Epithelial cell of proximal tubule (primary cell): ENCODE measurements at regions not wholly inside any gene's neighbourhood (a gene's known extent, or its start where the extent isn't known, plus 50 kb on each side); places are given as distances from the start of the nearest gene placed in this dataset.

ENCODE experiments used
- DNase-seq: peaks from one replicate; pipeline ENCODE4 v3.0.0-alpha.2; 2011; ENCODE audit warnings: low read depth
- H3K4me3 ChIP-seq: 2 replicates; pipeline ENCODE4 v1.5.1; 2011; ENCODE audit warnings: low read depth, mild to moderate bottlenecking, low read length
- TF ChIP-seq, protein P1 (sequence below): conservative IDR thresholded peaks from 2 replicates; pipeline ENCODE4 v1.5.1; 2012; ENCODE audit warnings: low read depth, mild to moderate bottlenecking, low read length

DNA sequence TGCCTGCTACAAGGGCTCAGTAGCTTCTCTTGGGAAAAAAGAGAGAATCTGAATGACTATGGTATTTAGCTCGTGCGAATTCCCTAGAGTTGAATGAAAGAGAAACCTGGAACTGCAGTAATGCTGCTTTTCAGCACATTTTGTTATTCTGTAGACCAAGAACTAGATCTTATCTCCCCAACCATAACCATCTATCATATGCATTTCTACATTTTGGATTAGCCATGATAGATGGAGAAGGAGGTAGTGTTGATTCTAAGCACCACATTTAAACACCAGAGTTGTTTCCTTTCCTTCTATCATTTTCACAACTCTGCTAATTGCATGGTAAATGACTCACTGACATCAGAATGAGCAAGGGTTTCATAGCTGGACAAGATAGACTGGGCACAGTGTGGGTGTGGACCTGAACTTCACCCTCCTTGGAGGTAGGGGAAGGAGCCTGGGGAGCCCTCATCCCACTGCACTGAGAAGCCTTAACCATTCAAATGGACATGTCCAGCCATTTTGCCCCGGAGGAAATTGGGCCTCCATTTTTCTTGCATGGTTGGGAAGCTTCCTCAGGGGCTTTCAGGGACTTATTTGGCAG lies 55.3 kb upstream of the BMPER start:
- TF ChIP-seq, protein P1, sequence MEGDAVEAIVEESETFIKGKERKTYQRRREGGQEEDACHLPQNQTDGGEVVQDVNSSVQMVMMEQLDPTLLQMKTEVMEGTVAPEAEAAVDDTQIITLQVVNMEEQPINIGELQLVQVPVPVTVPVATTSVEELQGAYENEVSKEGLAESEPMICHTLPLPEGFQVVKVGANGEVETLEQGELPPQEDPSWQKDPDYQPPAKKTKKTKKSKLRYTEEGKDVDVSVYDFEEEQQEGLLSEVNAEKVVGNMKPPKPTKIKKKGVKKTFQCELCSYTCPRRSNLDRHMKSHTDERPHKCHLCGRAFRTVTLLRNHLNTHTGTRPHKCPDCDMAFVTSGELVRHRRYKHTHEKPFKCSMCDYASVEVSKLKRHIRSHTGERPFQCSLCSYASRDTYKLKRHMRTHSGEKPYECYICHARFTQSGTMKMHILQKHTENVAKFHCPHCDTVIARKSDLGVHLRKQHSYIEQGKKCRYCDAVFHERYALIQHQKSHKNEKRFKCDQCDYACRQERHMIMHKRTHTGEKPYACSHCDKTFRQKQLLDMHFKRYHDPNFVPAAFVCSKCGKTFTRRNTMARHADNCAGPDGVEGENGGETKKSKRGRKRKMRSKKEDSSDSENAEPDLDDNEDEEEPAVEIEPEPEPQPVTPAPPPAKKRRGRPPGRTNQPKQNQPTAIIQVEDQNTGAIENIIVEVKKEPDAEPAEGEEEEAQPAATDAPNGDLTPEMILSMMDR: no peak
- no peak overlapping the region for H3K4me3 ChIP-seq
- DNase-seq: no peak

DNA sequence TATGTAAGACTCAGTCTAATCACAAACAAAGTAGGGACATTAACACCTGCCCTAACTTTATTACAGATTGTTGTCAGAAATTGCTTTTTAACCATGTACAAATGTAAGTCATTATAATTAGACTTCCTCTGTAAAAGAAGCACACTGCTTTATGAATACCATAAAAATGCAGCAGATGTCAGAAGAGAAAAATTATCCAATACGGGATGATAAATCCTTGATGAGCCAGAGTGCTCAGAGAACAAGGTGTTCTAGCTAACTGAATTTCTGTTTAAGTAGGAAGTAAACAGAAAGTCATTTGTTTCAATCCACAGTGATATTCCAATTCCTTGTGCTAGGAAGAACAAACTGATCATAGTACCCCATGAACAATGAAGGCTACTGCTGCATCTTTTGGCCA lies 54.6 kb upstream of the BMPER start:
- TF ChIP-seq, protein P1: no peak
- H3K4me3 ChIP-seq: no peak overlapping the region
- no peak for DNase-seq

- TF ChIP-seq, protein P1: no peak
- DNase-seq: no peak
Measured at GRCh38 chr7:33852838-33853237, 52.5 kb upstream of the BMPER start.

DNA sequence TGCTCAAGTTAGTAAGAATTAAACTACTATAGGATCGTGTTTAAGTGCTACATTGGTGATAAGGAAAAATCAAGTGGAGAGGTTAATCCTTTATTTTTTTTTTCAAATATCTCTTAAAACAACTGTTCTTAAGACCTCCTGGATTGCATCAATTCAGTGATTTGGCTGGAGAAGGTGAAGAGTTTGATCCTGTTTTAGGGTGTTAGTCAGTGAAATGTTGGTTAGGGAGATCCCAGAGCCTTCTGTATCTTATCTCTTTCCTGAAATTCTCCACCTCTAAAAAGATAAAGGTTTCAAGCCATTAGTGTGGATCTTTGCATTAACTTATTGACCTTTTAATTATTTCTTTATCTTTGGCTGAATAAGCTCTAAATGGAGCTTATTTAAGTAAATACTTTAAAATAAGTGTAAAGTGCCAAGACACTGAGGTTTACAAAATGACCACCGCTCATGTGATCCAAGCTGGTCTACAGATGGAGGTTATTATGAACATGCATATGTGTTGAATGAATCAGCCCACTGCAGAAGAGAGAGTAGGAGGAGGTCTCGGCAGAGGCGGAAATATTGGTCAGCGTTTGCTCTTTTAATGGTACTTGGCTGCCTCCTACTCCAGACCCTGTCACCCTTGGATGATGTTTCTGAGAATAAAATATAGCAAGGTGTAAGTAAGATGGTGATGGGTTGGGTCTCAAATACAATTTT lies 51.8 kb upstream of the BMPER start:
- TF ChIP-seq, protein P1: no peak
- DNase-seq: no peak
- no peak overlapping the region for H3K4me3 ChIP-seq

More at GRCh38 chr7:33852838-33853237, 52.5 kb upstream of the BMPER start:
- H3K4me3 ChIP-seq: no peak overlapping the region

DNA sequence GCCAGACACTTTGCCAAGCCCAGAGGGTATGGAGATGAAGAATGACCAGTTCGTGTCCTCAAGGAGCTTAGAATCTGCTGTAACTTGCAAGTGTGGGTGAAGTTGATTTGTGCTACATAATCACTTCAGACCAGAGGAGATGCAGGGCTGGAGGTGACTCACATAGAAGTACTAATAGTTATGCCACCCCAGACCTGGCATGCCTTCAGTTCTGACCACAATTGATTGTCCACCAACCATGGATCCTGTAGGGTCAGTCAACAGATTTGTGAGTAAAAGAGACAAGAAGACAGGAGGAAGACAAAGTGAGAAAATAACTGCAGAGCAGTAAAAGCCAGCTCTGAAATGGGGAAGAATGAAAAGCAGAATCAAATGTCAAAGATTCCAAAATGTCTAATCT lies 51.2 kb upstream of the BMPER start:
- no peak overlapping the region for H3K4me3 ChIP-seq
- DNase-seq: peak; percentile 27
- TF ChIP-seq, protein P1: no peak

DNA sequence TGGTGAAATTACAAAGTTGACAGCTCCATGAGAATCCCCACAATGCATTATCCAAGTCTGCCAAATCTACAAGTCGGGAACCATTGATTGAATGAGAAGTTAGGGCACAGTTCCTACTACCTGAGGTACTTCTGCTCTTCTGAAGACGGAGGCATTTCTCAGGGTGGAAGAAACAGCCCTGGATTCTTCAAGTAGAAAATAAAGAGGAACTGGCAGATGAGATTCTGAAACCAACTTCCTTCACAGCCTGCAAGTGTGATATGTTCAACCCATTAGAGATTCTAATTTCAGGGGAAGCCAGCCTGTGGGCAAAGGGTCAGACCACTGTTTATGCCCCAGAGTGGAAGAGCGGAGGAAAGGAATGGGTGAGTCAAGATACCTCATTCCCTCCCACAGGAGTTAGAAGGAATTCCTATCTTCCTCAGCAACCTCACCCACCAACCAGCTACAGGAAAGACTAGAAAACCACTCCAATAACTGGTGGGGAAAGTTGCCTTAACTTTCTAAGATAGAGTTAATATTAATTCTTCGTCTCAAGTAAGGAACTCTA lies 50.5 kb upstream of the BMPER start:
- no peak overlapping the region for H3K4me3 ChIP-seq
- TF ChIP-seq, protein P1: no peak
- peak; percentile 41 for DNase-seq
